ENCODE measurements at regions not wholly inside any gene's neighbourhood (a gene's known extent, or its start where the extent isn't known, plus 50 kb on each side); places are given as distances from the start of the nearest gene placed in this dataset.

- no peak for DNase-seq (ENCODE audit: low read depth)
These were observed 195.8 kb upstream of the RASGEF1B start for GRCh38 chr4:81667539-81667938.

- no peak for DNase-seq (ENCODE audit: low read depth)
These were observed 194.8 kb upstream of the RASGEF1B start for GRCh38 chr4:81666491-81666890.

- DNase-seq (ENCODE audit: low read depth), result no peak
These were observed 193.9 kb upstream of the RASGEF1B start for GRCh38 chr4:81665649-81666048.

- no peak for DNase-seq (ENCODE audit: low read depth)
These were observed 193.3 kb upstream of the RASGEF1B start for GRCh38 chr4:81665045-81665444.

GRCh38 chr4:81664079-81664478 is 192.4 kb upstream of the RASGEF1B start:
- no peak for DNase-seq (ENCODE audit: low read depth)

GRCh38 chr4:81663368-81663767 is 191.7 kb upstream of the RASGEF1B start:
- DNase-seq (ENCODE audit: low read depth), result no peak

- no peak for DNase-seq (ENCODE audit: low read depth)
These were observed 187.3 kb upstream of the RASGEF1B start for GRCh38 chr4:81659051-81659450.

- no peak for DNase-seq (ENCODE audit: low read depth)
These were observed 180.4 kb upstream of the RASGEF1B start for GRCh38 chr4:81652069-81652478.

- no peak for DNase-seq (ENCODE audit: low read depth)
These were observed 179.7 kb upstream of the RASGEF1B start for GRCh38 chr4:81651243-81651899.

GRCh38 chr4:81650606-81651242 is 179.0 kb upstream of the RASGEF1B start:
- no peak for DNase-seq (ENCODE audit: low read depth)

- no peak for DNase-seq (ENCODE audit: low read depth)
These were observed 177.0 kb upstream of the RASGEF1B start for GRCh38 chr4:81648576-81649275.

- no peak for DNase-seq (ENCODE audit: low read depth)
These were observed 175.7 kb upstream of the RASGEF1B start for GRCh38 chr4:81647388-81647787.

GRCh38 chr4:81642543-81642942 is 170.8 kb upstream of the RASGEF1B start:
- no peak for DNase-seq (ENCODE audit: low read depth)

GRCh38 chr4:81639248-81639647 is 167.5 kb upstream of the RASGEF1B start:
- DNase-seq (ENCODE audit: low read depth), result no peak

- no peak for DNase-seq (ENCODE audit: low read depth)
These were observed 167.0 kb upstream of the RASGEF1B start for GRCh38 chr4:81638698-81639097.

- no peak for DNase-seq (ENCODE audit: low read depth)
These were observed 164.0 kb upstream of the RASGEF1B start for GRCh38 chr4:81635739-81636138.

- no peak for DNase-seq (ENCODE audit: low read depth)
These were observed 163.3 kb upstream of the RASGEF1B start for GRCh38 chr4:81634766-81635549.

GRCh38 chr4:81634165-81634564 is 162.5 kb upstream of the RASGEF1B start:
- no peak for DNase-seq (ENCODE audit: low read depth)

- DNase-seq (ENCODE audit: low read depth), result no peak
These were observed 161.0 kb upstream of the RASGEF1B start for GRCh38 chr4:81632581-81633299.

GRCh38 chr4:81631958-81632441 is 160.3 kb upstream of the RASGEF1B start:
- DNase-seq (ENCODE audit: low read depth), result peak; percentile 68

GRCh38 chr4:81629366-81629765 is 157.7 kb upstream of the RASGEF1B start:
- no peak for DNase-seq (ENCODE audit: low read depth)

- DNase-seq (ENCODE audit: low read depth), result no peak
These were observed 156.8 kb upstream of the RASGEF1B start for GRCh38 chr4:81628489-81628888.
